ENCODE measurements at regions not wholly inside any gene's neighbourhood (a gene's known extent, or its start where the extent isn't known, plus 50 kb on each side); places are given as distances from the start of the nearest gene placed in this dataset.
A peak's percentile ranks its signal among the peaks of the same experiment; 100 is the strongest.

DNA sequence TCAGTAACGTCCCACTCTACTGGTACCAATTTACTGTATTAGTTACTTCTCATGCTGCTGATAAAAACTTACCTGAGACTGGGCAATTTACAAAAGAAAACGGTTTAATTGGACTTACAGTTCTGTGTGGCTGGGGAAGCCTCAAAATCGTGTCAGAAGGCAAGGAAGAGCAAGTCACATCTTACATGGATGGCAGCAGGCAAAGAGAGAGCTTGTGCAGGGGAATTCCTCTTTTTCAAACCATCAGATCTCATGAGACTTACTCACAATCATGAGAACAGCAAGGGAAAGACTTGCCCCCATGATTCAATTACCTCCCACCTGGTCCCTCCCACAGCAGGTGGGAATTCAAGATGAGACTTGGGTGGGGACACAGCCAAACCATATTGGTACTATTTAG, 908.2 kb upstream of the NR2F2 start:
- intact Hi-C loops (cut with micrococcal nuclease): no loop called here
- ATAC-seq: no peak
- no peak for DNase-seq

DNA sequence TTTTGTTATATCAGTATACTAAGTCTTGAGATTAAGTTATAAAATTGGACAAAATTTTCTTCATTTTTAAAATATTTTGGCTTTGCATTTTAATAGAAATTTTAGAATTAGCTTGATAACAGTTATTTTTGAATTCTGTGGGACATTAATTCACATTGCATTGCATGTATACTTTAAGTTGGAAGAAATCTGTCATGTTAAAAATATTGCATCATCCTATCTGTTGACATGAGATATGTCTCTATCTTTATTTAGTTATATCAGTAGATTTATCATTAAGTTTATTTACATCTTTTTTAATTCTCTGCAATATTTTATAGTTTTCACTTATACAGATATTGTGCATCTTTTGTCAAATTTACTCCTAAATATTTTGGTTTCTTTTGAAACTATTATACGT, 904.6 kb upstream of the NR2F2 start:
- ATAC-seq (no peak), DNase-seq (no peak)
- intact Hi-C loops (cut with micrococcal nuclease): no loop called here

DNA sequence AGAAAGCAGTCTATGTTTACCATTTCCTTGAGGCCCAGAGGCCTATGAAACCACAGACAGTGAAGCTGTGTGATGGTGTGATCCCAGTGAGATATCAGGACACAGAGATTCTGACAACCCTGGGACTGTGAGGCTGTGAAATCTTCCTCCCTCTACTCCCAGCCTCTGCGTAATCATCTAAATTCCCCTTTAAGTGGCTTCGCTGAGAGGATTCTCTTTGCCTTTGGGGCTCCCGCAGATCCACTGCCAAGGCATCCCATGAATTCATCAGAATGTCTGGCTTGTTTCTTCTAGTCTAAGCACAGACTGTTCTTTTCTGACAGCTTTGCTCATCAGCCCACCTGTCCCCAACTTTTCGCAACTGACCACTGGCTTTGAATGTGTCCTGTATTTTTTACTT, 901.2 kb upstream of the NR2F2 start:
- no peak for DNase-seq
- no peak for ATAC-seq
- intact Hi-C loops (cut with micrococcal nuclease): no loop called here

DNA sequence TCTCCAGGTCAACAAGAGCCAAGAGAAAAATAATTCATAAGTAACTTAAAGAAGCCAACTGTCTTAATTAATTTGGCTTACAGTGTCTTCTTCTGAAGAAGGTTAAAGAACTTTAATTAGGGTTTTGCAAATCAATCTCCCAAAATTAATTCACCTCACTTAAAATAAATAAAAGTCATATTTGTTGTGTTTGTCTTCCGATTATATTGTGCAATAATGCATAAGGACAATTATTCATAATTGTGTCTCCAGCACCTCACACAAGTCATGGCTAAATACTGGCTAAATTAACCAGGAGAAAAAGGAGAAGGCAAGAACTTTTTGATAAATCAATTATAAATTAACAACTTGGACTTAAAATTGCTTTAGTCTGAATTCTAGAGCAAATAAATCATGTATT, 899.0 kb upstream of the NR2F2 start:
- intact Hi-C loops (cut with micrococcal nuclease): no loop called here
- no peak for DNase-seq
- no peak for ATAC-seq

DNA sequence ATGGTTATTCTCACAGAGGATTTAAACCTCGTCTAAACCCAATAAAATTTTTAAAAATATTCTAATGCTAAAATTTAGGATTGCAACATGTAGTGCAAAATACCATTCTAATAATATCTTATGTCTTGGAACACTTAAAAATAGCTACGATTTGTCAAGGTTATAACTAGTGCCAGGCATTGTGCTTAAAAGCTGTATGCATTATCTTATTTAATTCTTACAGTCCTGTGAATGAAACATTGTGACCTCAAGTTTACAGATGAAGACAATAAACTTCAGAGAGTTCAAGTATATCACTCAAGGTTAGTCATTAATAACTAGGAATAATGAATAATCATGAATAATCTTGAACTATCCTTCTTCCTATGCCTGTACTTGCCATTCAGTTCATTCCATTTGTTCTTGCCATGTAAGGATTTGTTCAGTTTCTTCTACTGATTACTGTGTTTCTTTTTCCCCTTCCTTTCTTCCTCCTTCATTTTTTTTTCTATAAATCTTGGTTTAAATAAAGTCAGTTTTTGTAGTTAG, 897.6 kb upstream of the NR2F2 start:
- no peak for ATAC-seq
- no peak for DNase-seq
- intact Hi-C loops (cut with micrococcal nuclease): no loop called here

DNA sequence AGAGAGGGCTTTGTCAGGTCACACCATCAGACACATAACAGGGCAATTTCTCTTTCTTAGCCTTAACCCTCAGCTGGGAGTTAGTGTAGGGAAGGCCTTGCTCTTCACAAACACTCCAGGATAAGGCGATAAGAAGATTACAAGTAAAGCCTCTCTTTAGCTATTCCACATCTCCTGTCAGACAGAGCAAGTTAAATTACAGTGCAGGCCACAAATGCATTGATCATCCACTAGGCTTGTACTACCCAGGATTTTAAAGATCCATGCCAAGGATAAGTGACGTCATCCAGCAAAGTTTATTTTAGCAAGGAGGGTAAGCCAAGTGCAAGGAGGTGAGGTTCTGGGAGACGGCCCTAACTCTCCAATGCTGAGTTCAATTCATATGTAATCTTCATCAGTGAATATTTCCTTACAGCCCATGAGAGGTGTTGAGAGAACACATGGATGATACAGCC, 890.6 kb upstream of the NR2F2 start:
- ATAC-seq: no peak
- intact Hi-C loops (cut with micrococcal nuclease): no loop called here
- DNase-seq: no peak

DNA sequence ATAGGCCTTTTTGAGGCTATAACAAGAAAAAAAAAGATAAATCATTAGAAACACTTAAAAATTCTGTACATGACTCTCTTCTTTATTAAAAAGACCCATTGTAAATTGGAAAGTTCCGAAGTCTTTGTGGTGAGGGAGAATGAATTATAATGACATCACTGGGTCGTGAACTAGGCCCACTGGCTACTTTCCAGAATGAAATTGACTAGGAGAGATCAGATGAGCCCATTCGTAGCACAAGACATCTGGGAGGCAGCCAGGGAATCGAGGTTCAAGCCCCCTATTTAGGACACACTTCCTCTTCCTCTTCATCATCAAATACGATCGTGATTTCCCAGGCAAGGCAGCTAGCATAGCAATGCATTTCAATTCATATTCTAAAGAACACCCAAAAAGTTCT, 889.8 kb upstream of the NR2F2 start:
- DNase-seq (peak; percentile 28), ATAC-seq (peak; percentile 36)
- intact Hi-C loops (cut with micrococcal nuclease): no loop called here

DNA sequence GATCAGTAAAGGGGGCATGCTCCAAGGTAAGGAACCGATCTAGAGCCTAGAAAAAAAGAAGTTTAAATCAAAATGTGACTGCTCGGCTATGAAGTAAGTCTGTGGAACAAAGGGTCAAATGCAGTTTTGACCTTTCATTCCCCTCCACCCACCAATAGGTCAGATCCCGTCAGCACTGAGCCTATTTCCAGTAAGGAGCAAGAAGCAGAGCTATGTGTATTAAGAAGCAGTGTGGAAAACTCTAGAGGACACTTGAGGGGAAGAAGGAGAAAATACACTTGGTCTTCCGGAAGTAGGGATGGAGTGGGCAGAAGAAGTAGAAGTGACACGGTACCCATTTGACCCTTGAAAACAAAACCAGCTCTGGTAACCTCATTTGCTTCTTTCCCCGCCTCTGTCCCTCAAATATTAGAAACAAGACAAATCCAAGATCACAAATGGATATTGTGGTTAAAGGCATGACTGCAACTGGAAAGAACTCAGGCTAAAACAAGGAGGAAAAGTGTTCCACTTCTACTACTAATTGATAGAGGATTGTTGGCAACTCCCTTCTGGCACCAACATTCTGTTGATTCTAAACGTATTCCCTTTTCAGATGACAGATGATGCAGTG, 888.3 kb upstream of the NR2F2 start:
- no peak for DNase-seq
- ATAC-seq: peak; percentile 58
- intact Hi-C loops (cut with micrococcal nuclease): no loop called here

DNA sequence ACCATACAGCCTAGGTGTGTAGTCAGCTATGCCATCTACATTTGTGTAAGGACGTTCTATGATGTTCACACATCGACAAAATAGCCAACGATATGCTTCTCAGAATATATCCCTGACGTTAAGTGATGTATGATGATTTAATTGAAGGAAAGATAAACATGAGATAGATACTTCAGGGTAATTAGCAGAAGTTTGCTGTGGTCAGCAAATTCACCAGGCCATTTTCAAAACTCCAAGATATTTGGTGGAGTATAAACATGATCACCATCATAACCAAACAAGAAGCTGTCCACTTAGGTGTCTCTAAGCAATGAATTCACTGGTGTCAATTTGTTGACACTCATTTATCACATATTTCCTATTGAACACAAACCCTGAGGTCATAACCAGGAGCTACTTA, 885.6 kb upstream of the NR2F2 start:
- intact Hi-C loops (cut with micrococcal nuclease): no loop called here
- DNase-seq: no peak
- ATAC-seq: no peak

DNA sequence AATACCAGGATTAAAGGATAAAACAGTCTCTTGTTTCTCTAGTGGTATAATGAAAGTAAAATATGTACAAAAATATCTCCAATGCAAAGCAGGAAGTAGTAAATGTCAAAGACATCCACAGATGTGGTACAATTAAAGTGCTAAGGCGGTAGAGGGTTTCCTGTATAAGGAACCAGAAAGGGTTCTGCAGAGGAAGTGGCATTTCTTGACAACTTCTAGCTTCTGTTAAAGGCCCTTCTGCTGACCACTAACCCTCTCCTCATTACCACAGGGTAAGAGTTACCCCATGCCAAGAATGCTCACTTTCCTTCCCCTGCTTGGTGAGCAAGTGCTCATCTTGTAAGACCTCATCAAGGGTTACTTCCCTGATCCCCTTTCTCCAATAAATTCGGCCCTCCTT, 883.6 kb upstream of the NR2F2 start:
- ATAC-seq (no peak), DNase-seq (no peak)
- intact Hi-C loops (cut with micrococcal nuclease): no loop called here

DNA sequence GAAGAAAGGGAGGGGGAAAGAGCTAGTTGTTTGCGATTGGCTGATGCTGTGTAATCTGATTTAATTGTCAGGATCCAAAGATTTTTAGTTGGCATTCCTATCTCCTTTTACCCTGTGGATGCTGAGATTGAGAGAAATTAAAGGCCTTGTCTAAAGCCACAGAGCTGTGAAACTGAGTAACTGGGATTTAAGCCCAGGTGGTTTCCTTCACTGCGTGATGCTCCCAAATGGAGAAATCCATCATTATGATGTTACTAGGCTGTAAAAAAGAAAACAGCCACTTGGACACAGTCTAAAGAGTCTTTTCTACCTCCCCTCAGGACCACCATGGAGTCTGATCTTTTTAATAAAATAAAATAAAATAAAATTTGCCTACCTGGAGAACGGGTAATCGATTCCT, 883.0 kb upstream of the NR2F2 start:
- intact Hi-C loops (cut with micrococcal nuclease): no loop called here
- ATAC-seq (no peak), DNase-seq (no peak)

DNA sequence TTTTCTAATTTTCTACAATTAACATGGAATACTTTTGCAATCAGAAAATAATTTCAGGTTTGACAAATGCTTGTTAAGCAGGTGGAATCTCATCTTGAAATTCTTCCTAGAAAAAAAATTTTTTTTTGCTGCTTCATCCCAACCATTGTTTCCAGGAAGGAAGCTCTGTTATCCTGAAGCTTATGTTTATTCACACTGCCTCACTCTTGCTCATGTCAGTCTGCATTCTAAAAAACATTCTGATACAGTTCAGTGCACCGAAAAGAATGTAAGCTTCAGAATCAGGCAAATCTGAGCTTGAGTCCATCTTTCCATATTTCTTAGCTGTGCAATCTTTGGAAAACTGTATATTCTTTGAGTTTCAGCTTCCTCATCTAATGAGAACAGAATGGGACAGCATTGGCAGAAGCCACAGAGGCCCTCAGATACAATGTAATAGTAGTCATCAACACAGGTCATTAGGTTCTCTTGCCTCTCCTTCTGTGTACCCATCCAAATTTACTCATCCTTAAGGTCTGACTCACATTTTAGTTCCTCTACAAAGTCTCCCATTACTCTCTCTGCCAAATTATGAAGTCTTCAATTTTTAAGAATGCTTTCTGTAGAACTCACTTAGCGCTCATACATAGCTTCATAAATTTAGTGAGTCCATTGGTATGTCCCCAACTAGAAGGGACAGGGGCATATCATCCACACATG, 881.8 kb upstream of the NR2F2 start:
- ATAC-seq: no peak
- intact Hi-C loops (cut with micrococcal nuclease): no loop called here

DNA sequence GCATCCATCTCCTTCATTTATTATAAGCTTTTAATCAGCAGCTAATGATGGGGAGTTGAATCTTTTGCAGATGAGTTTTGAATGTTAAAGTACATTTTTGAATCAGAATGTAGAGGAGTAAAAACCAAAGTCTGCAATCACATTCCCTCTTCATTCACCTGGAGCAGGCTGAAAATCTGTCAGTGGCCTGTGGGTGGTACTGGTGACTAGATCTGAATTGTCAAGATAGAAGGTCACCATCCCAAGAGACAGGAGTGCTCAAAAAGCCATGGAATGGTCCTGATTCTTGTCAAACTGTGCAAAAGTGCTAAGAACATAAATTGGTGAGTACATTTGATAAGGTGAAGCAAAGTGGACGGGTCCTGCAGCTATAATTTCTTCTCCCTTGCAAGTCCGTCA, 881.3 kb upstream of the NR2F2 start:
- intact Hi-C loops (cut with micrococcal nuclease): no loop called here

More for the DNA sequence above, 881.8 kb upstream of the NR2F2 start:
- DNase-seq: no peak

DNA sequence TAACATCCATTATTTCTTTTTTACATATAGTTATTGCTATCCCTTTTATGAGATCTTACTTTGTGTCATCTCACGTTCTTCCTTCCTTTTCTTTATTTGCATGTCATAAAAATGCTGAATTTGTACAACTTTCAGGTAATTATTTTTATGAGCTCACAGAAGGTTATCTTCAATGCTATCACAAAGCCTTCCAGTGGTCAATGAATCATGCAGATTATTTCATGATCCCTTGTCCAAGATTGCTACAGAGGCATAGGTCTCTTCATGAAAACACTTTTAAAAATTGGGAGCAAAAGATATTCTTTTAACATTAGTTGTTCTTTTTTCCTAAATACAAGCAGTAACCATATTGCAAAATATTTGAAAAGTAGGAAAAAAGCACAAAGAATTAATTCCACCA, 880.1 kb upstream of the NR2F2 start:
- no peak for ATAC-seq
- intact Hi-C loops (cut with micrococcal nuclease): no loop called here
- no peak for DNase-seq

More for the DNA sequence above, 881.3 kb upstream of the NR2F2 start:
- DNase-seq (no peak), ATAC-seq (no peak)

DNA sequence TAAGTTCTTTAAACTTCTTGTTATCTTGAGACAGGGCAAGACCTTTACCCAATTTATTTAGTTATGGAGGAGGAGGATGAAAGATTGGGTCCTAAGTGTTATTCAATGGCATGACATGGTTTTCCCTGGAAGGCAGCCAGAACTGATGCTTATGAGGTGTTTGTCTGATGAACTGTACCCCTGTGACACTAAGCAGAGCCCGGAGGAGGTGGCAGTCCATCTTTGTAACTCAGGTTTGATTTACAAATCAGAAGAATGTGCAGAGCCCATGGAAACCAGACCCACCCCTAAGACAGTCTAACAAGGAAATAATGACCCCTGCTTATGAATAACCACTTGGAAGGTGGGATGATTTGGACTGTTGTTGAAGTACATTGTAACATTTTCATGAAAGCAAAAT, 878.6 kb upstream of the NR2F2 start:
- ATAC-seq: no peak
- no peak for DNase-seq
- intact Hi-C loops (cut with micrococcal nuclease): no loop called here

DNA sequence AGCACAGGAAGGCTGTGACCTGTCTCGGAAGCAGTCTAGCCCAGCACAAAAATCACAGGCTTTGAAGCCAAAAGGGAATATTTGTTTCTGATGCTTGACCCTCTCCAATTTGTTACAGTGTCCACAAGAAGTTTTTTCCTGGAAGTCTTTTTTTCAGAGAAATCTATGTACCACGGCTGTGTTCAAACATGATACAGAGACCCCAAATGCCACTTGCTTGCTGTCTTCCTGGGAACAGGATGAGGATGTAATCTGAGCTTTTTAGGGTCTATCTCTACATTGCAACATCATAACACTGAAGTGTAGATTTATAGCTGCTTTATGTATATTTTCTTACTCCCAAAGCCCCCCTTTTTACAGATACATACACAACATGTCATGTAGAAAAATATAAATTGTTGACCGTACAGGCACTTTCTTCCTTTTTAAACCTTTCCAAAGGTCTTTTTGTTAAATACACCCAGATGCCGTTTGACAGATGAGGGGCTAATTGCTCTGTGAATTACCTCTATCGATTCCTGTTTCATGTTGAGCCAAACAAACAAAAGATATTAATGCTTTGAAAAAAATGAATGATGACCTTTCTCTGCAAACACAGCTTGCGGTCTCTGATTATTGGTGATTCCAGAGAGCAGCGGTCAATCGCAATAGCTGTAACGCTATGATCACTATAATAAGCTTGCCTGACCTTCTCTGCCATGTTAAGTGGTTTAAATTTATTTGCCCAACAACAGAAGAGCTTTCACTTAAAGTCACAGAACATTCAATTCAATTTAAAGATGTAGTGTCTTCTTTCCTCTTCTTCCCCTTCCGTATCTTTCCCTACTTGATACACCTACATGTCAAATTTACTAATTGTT, 875.9 kb upstream of the NR2F2 start:
- intact Hi-C loops (cut with micrococcal nuclease): no loop called here
- no peak for DNase-seq
- no peak for ATAC-seq

DNA sequence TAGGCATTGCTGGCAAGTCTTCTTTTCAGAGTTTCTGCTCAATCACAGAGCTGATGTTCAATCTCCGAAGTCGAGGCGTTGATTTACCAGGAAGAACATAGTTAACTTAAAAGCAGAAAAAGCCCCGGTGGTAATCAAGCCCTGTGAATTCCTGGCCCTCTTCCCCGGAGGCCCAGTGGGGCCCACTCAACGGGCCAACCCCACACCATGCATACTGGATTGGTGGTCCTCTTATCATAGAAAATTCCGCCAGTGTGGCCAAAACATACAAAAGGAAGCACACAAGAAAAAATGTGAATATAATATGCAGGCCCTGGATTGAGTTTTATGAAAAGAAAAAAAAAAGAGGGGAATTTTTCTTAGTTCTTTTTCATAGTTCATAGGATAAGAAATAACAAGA, 873.0 kb upstream of the NR2F2 start:
- ATAC-seq (peak; percentile 46), DNase-seq (peak; percentile 35)

DNA sequence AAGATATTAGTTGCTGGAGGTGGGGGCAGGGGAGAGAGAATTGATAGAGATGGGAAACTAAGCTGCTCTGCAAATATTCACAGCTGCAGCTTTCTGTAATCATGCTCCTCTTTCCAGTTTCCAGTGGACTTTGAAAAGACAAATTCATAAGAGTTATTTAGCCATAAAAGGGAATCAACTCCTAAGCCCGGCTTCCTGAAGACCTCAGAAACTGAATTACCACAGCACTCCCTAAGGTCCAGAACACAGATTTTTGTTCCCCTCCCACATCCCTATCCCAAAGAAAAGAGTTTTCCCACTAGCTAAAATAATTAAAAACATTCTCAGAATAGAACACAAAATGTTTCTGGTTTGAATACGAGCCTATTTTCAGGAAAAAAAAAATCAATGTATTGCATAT, 871.8 kb upstream of the NR2F2 start:
- intact Hi-C loops (cut with micrococcal nuclease): no loop called here
- DNase-seq: no peak
- peak; percentile 73 for ATAC-seq

More for the DNA sequence above, 873.0 kb upstream of the NR2F2 start:
- intact Hi-C loops (cut with micrococcal nuclease): no loop called here

DNA sequence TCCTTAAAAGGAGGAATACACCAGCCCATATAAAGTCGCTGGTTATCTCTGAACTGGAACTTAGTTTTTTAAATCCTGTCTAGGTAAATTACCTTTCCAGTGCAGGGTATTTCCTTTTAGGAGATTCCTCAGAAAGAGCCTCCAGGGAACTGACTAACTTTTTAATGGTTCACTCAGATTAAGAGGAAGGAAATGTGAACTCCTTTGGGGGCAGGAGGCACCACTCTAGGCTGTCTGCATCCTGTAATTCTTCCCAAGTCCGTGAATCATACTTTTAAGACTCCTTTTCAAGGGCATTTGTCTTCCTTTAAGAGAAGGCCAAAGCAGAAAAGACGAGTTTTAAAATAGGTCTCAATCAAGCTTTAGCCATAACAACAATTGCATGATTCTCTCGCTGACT, 871.2 kb upstream of the NR2F2 start:
- intact Hi-C loops (cut with micrococcal nuclease): no loop called here
- DNase-seq (no peak), ATAC-seq (peak; percentile 54)

DNA sequence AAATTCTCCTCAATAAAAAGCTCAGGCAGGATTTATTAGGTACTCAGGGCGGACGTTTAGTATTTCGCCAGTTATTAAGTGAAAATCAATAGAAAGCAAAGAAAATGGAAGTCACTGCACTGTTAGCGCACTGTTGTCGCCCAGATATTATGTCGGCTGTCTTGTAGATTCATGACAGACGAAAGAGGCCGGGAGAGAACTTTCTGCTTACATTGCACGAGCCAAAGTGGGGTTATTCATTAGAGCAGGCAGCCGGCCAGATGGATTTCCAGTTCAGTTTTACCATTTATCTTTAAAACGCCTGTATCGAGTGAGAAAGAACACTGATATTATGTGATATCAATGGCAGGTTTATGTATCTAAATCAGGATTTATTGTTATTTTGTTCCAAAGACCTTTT, 866.0 kb upstream of the NR2F2 start:
- intact Hi-C loops (cut with micrococcal nuclease): no loop called here
- ATAC-seq: no peak
- DNase-seq: no peak
